ENCODE measurements at regions not wholly inside any gene's neighbourhood (a gene's known extent, or its start where the extent isn't known, plus 50 kb on each side); places are given as distances from the start of the nearest gene placed in this dataset.

GRCh38 chr16:58933186-58933585 is 199.1 kb upstream of the GOT2 start (continued):
- no peak for TF ChIP-seq NR2F2 (IDR thresholded peaks at IDR 0.05)
- no peak for TF ChIP-seq EGR1 (IDR thresholded peaks at IDR 0.05; ENCODE audit: low read depth in 2 of 2)
- TF ChIP-seq ATF3 (IDR thresholded peaks at IDR 0.05): no peak
- no peak for TF ChIP-seq MAX (IDR thresholded peaks at IDR 0.05)
- no peak for TF ChIP-seq SP1 (IDR thresholded peaks at IDR 0.05)

GRCh38 chr16:58931436-58931835 is 197.3 kb upstream of the GOT2 start:
- Histone ChIP-seq H3K9ac (ENCODE audit: low read depth in 1 of 2, low read length in 2 of 2) (no peak overlapping the region), H3K4me1 (ENCODE audit: control insufficient read depth in 4 of 4, insufficient read depth in 4 of 4, low read length in 3 of 4) (no peaks in the 10 kb centered on the region), H3K27me3 (ENCODE audit: control insufficient read depth in 4 of 4, insufficient read depth in 4 of 4, low read length in 3 of 4) (no peaks in the 10 kb centered on the region), H3K36me3 (ENCODE audit: control insufficient read depth in 4 of 4, insufficient read depth in 3 of 4, low read depth in 1 of 4, low read length in 3 of 4) (no peaks in the 10 kb centered on the region), H3K4me3 (ENCODE audit: low read depth in 1 of 3, low read length in 3 of 3) (no peak overlapping the region), H3K27ac (ENCODE audit: low read depth in 1 of 2, low read length in 2 of 2) (no peak overlapping the region), H3K9me3 (ENCODE audit: control insufficient read depth in 4 of 4, low read length in 3 of 4) (no peaks in the 10 kb centered on the region)
- 82% methylated on average over 4 of the region's 4 CpGs for WGBS
- no peak for DNase-seq (ENCODE audit: low spot score)
- TF ChIP-seq FOXA2 (IDR thresholded peaks at IDR 0.05): no peak
- no peak for TF ChIP-seq HNF4A (conservative IDR thresholded peaks at IDR 0.05)
- no peak for TF ChIP-seq RXRA (IDR thresholded peaks at IDR 0.05)
- TF ChIP-seq FOXA1 (IDR thresholded peaks at IDR 0.05): no peak
- TF ChIP-seq MAX (IDR thresholded peaks at IDR 0.05): no peak
- TF ChIP-seq HNF4G (IDR thresholded peaks at IDR 0.05): no peak
- TF ChIP-seq RAD21 (IDR thresholded peaks at IDR 0.05): no peak
- no peak for TF ChIP-seq GABPA (IDR thresholded peaks at IDR 0.05 in 1 of 2, conservative IDR thresholded peaks at IDR 0.05 in 1 of 2)
- TF ChIP-seq YY1 (IDR thresholded peaks at IDR 0.05): no peak
- TF ChIP-seq SP1 (IDR thresholded peaks at IDR 0.05): no peak
- TF ChIP-seq ATF3 (IDR thresholded peaks at IDR 0.05): no peak
- TF ChIP-seq, protein P1, sequence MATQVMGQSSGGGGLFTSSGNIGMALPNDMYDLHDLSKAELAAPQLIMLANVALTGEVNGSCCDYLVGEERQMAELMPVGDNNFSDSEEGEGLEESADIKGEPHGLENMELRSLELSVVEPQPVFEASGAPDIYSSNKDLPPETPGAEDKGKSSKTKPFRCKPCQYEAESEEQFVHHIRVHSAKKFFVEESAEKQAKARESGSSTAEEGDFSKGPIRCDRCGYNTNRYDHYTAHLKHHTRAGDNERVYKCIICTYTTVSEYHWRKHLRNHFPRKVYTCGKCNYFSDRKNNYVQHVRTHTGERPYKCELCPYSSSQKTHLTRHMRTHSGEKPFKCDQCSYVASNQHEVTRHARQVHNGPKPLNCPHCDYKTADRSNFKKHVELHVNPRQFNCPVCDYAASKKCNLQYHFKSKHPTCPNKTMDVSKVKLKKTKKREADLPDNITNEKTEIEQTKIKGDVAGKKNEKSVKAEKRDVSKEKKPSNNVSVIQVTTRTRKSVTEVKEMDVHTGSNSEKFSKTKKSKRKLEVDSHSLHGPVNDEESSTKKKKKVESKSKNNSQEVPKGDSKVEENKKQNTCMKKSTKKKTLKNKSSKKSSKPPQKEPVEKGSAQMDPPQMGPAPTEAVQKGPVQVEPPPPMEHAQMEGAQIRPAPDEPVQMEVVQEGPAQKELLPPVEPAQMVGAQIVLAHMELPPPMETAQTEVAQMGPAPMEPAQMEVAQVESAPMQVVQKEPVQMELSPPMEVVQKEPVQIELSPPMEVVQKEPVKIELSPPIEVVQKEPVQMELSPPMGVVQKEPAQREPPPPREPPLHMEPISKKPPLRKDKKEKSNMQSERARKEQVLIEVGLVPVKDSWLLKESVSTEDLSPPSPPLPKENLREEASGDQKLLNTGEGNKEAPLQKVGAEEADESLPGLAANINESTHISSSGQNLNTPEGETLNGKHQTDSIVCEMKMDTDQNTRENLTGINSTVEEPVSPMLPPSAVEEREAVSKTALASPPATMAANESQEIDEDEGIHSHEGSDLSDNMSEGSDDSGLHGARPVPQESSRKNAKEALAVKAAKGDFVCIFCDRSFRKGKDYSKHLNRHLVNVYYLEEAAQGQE (IDR thresholded peaks at IDR 0.05): no peak
- no peak for TF ChIP-seq ZBTB33 (IDR thresholded peaks at IDR 0.05)
- TF ChIP-seq TAF1 (conservative IDR thresholded peaks at IDR 0.05): no peak
- no peak for TF ChIP-seq CTCF (IDR thresholded peaks at IDR 0.05; ENCODE audit: low read depth, low read length, missing input control)
- TF ChIP-seq JUND (IDR thresholded peaks at IDR 0.05): no peak
- TF ChIP-seq EGR1 (IDR thresholded peaks at IDR 0.05; ENCODE audit: low read depth in 2 of 2): no peak
- TF ChIP-seq NR2F2 (IDR thresholded peaks at IDR 0.05): no peak

All from liver (tissue), 8 donors.